WTC11 (cell line): ENCODE measurements at regions not wholly inside any gene's neighbourhood (a gene's known extent, or its start where the extent isn't known, plus 50 kb on each side); places are given as distances from the start of the nearest gene placed in this dataset.

Source experiments
- AFF4 ChIP-seq: sonication (generic); formaldehyde crosslinking; IDR thresholded peaks from 2 replicates; pipeline ENCODE4 v1.8.1; 2023; ENCODE audit warnings: mild to moderate bottlenecking, missing genetic modification reagents, borderline replicate concordance
- ATF2 ChIP-seq: sonication (generic); formaldehyde crosslinking; IDR thresholded peaks from 2 replicates; pipeline ENCODE4 v1.8.1; 2022; ENCODE audit warnings: low read depth, missing genetic modification reagents, borderline replicate concordance
- CREB1 ChIP-seq: sonication (generic); formaldehyde crosslinking; IDR thresholded peaks from 2 replicates; pipeline ENCODE4 v1.8.0; 2023; ENCODE audit warnings: mild to moderate bottlenecking, missing genetic modification reagents
- CTCF ChIP-seq: fragments of 200-600 bp; IDR thresholded peaks from 2 replicates; pipeline ENCODE4 v1.8.0; 2022; ENCODE audit warnings: antibody characterized with exemption
- FOXK1 ChIP-seq: sonication (generic); formaldehyde crosslinking; IDR thresholded peaks from 2 replicates; pipeline ENCODE4 v1.8.0; 2022; ENCODE audit warnings: mild to moderate bottlenecking, moderate library complexity, missing genetic modification reagents
- GRHL2 ChIP-seq: fragments of 250-450 bp; sonication (Bioruptor Pico); IDR thresholded peaks from 2 replicates; pipeline ENCODE4 v1.8.0; 2022; ENCODE audit warnings: mild to moderate bottlenecking, moderate library complexity; ENCODE audit not compliant: insufficient replicate concordance, severe bottlenecking
- MXD4 ChIP-seq: fragments of 250-450 bp; sonication (Bioruptor Pico); IDR thresholded peaks from 2 replicates; pipeline ENCODE4 v1.8.0; 2021; ENCODE audit warnings: mild to moderate bottlenecking, moderate library complexity, borderline replicate concordance
- OVOL2 ChIP-seq: fragments of 250-450 bp; sonication (Bioruptor Pico); IDR thresholded peaks from 2 replicates; pipeline ENCODE4 v1.9.0; 2021; ENCODE audit warnings: mild to moderate bottlenecking, borderline replicate concordance
- TCF7 ChIP-seq: sonication (generic); formaldehyde crosslinking; IDR thresholded peaks from 2 replicates; pipeline ENCODE4 v1.8.0; 2022; ENCODE audit warnings: mild to moderate bottlenecking, low read depth, missing genetic modification reagents, moderate library complexity
- TEAD1 ChIP-seq: sonication (generic); formaldehyde crosslinking; IDR thresholded peaks from 2 replicates; pipeline ENCODE4 v1.8.0; 2022; ENCODE audit warnings: mild to moderate bottlenecking, missing genetic modification reagents
- ZNF121 ChIP-seq: sonication (generic); formaldehyde crosslinking; IDR thresholded peaks from 2 replicates; pipeline ENCODE4 v1.8.0; 2023; ENCODE audit warnings: missing genetic modification reagents
- ZNF281 ChIP-seq: sonication (generic); formaldehyde crosslinking; IDR thresholded peaks from 2 replicates; pipeline ENCODE4 v1.8.0; 2023; ENCODE audit warnings: mild to moderate bottlenecking, missing genetic modification reagents

GRCh38 chr4:62531264-62531663 lies 1331.1 kb downstream of the ADGRL3 start:
- TF ChIP-seq CTCF (no peak), OVOL2 (CRISPR knock-in tag) (no peak), TCF7 (CRISPR knock-in tag) (no peak), CREB1 (no peak), TEAD1 (CRISPR knock-in tag) (no peak), FOXK1 (CRISPR knock-in tag) (no peak), ZNF121 (CRISPR knock-in tag) (no peak), ATF2 (CRISPR knock-in tag) (no peak), AFF4 (CRISPR knock-in tag) (no peak), ZNF281 (CRISPR knock-in tag) (no peak), GRHL2 (CRISPR knock-in tag) (no peak), MXD4 (CRISPR knock-in tag) (no peak)
